ENCODE measurements at regions not wholly inside any gene's neighbourhood (a gene's known extent, or its start where the extent isn't known, plus 50 kb on each side); places are given as distances from the start of the nearest gene placed in this dataset.

DNA sequence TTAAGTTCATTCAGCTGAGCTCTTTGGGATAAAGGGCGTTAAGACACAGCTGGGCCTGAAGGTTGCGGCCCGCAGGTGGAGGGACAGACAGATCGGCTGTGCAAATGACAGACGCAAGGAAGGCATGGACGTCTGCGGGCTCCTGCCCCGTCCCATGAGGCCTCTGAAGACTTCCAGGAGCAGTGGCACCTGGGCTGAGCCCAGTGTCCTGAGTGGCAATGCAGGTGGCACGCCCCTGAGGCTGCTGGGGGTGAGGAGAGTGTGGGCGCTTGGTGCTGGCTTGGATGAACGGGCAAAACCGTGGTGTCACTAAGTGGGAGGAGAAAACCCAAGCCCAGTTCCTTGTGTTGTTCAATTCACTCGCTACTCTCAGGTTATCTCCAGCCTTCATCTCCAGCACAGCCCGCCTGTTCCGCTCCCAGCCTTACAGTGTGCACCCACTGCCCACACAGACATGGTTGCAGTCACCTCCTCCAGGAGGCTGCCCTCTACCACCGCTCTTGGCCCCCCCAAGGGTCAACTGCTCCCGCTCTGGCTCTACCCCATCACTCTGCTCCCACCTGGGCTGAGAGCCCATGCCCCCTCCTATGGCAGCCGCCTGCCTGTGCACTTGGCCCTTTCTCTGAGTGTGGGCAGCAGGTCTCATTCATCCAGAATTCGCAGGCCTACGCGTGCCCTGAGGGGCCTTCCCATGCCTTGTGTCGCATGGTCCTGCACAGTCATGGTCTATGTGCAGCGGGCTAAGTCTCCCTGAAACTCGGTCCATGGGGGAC, 50.3 kb downstream of the PTGR3 start:
- no peak for FAIRE-seq

DNA sequence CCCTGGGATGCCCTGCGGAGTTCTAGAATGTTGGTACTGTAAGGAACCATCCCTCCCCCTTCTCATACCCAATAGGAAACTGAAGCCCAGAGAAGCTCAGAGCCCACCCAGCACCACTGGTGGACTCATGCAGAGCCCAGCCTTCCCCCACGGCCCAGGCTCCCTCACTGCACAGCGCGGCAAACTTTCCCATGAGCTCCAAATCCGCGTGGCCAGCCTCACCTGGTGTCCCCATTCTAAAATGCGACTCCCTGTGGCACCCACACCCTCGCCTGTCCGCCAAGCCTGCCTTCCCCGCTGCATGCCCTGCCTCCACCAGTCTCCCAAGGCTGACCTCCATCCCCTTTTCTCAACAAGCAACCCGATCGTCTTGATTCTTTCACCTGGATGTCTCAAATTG, 51.1 kb downstream of the PTGR3 start:
- no peak for DNase-seq (ENCODE audit: insufficient read length, low spot score)
- FAIRE-seq = no peak

More for the DNA sequence above, 50.3 kb downstream of the PTGR3 start:
- DNase-seq (ENCODE audit: insufficient read length, low spot score) = no peak

DNA sequence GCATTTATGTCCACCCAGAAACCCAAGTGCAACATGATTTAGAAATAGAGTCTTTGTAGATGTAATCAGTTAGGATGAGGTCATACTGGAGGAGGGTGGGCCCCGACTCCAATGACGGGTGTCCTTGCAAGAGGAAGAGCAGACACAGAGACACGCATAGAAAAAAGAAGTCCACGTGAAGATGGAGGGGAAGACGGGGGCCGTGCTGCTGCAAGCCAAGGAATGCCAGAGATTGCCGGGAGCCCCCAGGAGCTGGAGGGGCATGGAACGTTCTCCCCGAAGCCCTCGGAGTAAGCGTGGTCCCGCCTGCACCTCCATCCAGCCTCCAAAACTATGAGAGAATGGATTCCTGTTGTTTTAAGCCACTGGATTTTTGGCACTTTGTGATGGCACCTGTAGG, 51.6 kb downstream of the PTGR3 start:
- FAIRE-seq (no peak), DNase-seq (ENCODE audit: insufficient read length, low spot score) (no peak)

DNA sequence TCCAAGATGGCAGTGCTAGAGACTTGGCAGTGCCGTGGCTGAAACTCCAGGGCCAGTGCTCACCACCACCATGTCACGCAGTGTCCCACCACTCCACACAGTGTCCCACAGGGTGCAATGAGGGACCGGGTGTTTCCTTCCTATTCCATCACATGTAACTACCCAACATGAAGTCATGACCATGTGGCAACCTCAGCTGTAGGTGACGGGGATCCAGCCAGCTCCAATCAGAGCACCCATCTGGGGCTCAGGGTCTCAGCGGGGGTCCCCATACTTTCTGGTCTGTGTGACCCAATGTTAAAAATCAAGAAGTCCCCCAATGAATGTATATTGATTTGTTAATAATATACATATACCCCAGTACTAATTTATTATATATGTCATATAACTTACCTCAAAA, 52.1 kb downstream of the PTGR3 start:
- FAIRE-seq (no peak), DNase-seq (ENCODE audit: insufficient read length, low spot score) (no peak)

DNA sequence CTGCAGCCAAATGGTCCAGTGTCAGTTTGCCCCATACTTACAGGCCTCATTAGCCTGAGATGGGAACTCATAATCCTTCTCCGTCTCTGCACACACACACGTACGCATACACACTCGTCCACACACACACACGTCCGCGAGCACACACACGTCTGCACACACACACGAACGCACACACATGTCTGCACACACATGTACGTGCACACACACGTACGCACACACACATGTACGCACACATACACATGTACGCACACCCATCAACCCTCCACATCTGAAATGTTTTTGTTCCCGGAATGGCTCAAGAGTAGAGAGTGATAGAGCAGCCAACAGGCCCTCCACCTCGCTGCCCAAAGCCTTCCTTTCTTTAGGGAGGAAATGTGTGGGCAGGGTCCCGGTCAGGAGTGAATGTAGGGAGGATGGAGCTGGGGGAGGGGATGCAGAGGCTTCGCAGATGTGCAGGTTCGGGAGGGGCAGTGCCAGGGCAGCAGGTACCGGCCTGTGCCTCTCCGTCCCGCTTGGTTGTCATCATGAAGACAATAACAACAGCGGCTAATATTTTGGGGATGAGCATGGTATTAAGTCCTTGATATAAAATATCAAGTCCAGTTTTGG, 52.7 kb downstream of the PTGR3 start:
- DNase-seq (ENCODE audit: insufficient read length, low spot score) = no peak
- no peak for FAIRE-seq

DNA sequence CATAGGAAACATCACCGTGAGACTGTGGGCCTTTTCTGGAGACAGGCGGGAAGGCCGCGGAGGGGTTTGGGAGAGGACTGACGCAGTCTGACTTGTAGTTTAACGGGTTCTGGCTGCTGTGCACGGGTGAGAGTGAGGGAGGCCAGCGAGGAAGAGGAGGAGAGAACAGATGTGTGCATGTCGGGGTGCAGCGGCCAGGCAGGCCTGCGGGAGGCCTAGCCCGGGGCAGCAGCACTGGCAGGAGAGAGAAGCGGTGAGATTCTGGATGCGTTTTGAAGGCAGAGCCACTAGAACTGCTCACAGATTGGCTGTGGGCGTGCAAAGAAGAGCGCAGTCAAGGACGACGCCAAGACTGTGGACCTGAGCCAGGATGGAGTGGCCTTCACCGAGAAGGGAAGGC, 53.9 kb downstream of the PTGR3 start:
- FAIRE-seq (no peak), DNase-seq (ENCODE audit: insufficient read length, low spot score) (no peak)

DNA sequence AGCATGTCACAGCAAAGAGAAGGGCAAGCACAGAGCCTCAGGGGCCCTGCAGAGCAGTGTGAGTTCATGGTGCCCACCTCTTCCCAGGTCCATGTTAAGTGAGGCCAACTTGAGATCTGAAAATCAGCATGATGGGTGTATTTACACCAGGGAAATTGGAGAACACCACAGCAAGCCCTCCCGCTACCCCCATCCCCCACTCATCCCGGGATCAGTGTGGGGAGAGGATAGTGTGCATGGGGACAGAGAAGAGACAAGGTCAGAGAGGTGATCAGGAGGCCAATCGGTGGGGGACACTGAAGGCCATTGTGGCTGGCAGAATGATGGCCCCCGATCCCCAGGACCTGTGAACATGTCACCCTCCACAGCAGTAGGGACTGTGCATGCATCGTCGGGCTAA, 54.7 kb downstream of the PTGR3 start:
- DNase-seq (ENCODE audit: insufficient read length, low spot score) (no peak), FAIRE-seq (no peak)

DNA sequence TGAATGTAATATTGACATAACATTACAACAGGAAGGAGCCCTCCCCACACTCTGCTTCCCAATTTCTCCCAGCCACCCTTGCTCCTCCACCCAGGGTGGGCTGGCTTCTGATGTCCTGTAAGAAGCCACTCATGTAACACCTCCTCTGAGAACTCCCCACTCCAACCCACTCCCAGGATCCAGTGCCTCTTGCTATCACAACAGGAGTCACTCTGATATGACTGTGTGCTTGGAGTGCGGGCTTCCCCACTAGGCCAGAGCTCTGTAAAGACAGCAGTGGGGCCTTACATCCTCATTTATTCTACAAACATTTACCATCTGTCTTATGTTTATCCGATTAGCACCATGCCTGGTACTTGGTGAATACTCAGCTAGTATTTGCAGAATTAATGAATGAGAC, 65.1 kb downstream of the PTGR3 start:
- FAIRE-seq = no peak
- DNase-seq (ENCODE audit: insufficient read length, low spot score) = no peak

DNA sequence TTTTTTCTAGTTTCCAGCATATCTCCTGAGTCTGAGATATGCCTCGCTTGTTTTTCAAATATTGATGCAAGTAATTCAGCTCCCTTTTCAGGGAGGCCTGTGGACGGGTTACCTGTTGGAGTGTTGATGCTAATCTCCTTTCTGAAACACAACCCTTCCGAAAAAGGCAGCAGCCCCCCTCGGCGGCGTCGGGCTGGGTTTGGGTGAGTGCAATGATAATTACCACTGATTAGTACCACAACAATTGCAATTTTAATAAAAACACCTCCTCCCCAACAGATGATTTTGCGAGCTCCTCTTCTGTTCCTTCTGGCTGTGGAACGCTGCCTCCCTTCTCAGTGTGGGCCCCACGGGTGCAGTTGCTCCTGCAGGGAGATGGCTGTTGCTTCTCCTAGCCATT, 66.3 kb downstream of the PTGR3 start:
- DNase-seq (ENCODE audit: insufficient read length, low spot score) (no peak), FAIRE-seq (no peak)

DNA sequence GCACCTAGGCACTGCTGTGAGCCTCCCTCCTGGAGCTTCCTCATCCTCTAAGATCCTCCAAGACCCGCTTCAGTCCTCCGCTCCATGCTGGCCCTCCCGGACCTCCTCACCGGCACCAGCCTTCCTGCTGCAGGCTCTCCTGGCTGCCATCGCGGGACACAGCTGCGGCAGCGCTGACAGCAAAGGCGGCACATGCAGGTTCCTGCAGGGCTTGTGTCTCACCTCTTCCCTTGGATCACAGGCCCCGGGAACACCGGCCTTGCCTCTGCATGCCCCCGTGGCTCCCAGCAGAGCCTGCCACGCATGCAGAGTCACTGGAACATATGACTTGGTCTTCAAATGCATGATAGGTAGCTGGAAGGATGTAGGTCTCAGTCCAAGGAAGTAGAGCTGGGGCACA, 67.2 kb downstream of the PTGR3 start:
- FAIRE-seq = no peak
- DNase-seq (ENCODE audit: insufficient read length, low spot score) = no peak

DNA sequence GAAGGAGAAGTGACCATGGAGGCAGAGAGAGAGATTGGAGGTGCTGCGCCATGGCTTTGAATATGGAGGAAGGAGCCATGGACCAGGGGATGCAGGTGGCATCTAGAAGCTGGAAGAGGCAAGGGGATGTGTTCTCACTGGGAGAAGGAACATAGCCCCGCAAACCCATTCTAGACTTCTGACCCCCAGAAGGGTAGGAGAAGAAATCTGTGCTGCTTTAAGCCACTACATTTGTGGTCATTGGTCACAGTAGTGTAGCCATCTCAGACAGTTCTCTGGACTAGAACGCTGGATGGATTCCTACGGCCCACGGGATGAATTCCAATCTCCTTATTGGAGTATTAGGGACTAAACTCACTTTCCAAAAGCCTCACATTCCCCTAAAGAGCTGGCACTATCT, 67.8 kb downstream of the PTGR3 start:
- DNase-seq (ENCODE audit: insufficient read length, low spot score) (no peak), FAIRE-seq (no peak)

DNA sequence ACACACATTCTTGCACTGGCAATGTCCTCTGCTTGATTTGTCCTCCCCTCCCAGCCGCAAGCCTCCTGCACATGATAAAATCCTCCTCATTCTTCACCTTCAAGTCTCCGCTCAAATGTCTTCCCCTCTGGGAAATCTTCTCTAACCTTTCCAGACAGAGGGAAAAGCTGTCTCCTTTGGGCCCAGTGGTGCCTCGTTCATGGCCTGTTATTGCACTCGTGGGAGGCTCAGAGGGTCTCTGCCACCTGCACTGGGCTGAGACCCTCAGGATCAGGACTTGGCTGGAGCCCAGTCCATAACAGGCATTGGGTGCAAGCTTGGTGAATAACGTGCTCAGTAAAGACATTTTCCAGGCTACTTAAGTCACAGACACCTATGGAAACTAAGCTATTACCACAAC, 68.6 kb downstream of the PTGR3 start:
- FAIRE-seq (no peak), DNase-seq (ENCODE audit: insufficient read length, low spot score) (no peak)

DNA sequence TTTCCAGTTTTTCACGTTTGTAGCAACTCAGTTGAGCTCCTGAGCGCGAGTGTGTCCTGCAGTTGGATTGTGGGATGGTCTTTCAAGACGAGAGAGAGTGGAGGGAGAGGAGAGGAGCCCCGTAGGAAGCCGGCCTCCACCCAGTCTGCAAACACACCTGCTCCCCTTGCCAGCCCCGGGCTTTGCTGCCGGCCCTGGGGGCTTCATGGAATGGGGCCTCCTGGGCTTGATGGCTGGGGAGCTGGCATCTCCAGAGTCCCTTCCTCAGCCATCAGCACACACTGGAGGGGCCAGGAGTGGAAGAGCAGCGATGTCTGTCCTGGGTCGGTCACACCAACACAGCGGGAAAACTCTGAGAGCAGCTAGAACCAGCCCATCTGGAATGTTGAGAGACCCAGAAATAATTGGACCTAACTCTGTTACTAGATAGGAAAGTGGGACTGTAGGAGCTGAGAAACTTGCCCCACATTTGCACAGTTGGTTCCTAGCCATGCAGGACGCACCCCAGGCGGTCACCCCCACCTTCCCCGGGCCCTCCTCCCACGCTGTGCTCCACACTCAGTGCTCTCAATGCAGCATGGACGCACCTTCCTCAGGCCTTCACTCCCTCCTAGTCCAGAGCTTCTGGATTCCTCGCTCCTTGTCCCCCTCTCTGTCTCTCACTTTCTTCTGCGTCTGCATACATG, 69.6 kb downstream of the PTGR3 start:
- FAIRE-seq (no peak), DNase-seq (ENCODE audit: insufficient read length, low spot score) (no peak)

DNA sequence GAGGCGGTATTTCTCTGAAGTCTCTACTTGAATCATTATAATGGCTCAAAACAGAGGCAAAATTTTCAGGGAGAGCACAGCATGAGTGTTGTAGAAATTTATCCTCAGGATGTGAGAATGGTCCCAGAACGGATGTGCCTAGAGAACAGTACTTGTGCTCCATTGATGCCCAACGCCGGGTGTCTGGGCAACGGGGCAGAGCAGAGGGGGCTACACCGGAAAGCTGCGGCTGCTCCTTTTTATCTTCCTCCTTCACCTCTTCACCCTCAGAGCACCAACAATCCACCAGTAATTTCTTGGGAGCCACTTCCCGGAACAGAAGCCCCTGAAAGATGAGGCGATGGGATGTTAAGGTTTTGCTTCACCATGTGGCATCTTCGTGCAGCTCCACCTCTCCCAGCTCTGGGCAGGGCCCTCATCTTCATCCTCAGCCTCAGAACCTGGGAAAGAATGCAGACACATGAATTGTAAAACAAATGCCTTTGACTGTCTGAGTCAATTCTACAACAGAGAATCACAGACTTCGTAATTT, 71.5 kb downstream of the PTGR3 start:
- FAIRE-seq (no peak), DNase-seq (ENCODE audit: insufficient read length, low spot score) (no peak)

DNA sequence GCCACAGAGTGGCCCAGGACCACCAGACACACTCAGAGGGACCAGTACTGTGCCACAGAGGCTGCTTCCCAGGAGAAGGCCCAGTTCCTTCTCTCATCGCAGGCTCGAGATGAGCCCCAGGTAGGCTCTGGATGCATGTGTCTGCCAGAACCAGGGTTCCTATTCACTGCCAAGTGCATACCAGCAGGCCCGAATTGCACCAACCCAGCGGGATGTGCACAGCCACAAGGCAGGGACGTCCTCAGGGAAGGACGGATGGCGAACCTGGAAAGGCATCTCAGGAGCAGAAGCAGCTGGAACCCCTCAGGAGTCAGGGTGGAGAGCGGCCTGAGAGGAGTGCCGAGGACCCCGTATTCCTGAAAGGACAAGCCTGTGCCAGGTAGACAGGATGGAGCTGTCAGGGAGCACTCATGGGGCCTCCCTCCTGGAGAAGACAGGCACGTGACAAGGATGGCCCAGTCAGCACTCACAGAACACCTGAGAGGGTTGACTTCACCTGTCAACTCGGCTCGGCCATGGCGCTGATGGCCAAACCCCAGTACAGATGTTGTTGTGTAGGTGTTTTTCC, 73.7 kb downstream of the PTGR3 start:
- FAIRE-seq = no peak
- no peak for DNase-seq (ENCODE audit: insufficient read length, low spot score)

DNA sequence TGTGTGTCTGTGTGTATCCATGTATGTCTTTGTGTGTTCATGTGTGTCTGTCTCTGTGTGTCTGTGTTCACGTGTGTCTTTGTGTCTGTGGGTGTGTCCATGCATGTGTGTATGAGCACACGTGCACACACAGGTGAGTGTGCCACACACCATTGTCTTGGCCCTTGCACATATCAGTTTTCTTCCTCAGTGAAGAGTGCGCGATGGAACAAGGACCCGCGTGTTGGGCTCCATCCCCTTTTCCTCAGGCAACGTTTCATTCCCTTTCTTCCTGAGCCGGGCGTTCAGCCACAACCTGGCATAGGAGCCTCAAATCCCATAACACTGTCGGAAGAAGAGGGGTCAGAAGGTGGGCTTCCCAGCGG, 74.3 kb downstream of the PTGR3 start:
- no peak for DNase-seq (ENCODE audit: insufficient read length, low spot score)
- FAIRE-seq = no peak

DNA sequence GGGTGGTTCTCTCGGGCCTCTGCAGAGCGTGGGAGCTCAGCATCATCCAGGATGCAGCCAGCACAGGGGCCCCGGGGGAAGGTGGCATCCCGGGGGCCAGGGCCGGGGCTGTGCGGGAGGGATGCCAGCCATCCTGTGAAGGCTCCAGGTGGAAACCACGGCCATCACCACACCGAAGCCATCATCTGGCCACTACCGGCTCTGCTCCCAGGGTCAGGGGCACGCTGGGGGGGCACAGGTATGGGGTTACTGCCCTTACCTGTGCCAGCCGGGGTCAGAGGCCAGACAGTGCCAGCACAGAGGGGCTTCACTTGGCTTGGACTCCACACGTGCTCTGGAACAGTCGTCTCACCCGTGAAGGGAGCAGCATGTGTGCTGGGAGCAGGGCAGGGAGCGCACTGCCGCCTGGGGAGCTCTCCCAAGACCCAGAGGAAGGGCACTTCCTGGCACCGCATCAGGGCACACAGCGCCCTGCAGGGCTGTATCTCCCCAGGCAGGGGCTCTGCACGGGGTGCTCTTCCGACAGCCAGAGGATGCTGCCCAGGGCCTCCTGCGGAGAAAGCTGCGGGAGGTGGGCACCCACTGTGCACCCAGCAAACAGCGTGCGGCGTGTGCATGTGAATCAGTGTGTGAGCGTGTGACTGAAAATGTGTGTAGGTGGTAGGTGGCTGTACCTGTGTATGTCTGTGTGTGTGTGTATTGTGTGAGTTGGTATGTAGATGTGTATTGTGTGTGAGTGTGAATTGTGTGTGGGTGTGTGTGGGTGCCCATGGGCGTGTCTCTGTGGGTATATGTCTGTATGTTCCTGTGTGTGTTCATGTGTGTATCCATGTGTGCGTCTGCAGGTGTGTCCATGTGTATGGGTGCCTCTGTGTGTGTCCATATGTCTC, 75.0 kb downstream of the PTGR3 start:
- no peak for FAIRE-seq
- no peak for DNase-seq (ENCODE audit: insufficient read length, low spot score)

DNA sequence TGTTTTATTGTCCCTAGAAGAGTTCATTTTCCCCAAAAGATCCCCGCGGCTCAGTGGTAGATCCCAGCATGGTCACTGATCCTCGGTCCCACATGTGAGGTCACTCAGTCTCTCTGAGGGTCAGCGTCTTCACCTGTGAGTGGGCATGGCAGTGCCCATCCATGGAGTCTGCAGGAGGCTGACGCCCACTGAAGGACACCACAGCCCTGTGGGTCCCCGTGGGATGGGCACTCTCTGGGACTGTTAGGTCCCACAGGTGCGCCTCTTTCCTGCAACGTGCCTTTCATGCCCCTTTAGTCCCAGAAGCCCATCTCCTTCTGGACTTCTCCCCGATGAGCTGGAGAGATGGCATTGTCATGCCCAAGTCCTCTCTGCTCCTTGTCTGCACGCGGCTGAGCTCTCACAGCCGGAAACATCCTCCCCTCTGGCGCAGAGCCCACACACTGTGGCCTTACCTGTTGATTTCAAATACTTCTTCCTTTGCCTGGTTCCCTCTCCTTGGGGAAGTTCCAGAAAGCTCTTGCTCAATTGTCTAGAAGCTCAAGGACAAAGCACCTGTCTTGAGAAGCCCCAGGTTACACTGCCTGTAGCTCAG, 75.9 kb downstream of the PTGR3 start:
- FAIRE-seq = no peak
- no peak for DNase-seq (ENCODE audit: insufficient read length, low spot score)

DNA sequence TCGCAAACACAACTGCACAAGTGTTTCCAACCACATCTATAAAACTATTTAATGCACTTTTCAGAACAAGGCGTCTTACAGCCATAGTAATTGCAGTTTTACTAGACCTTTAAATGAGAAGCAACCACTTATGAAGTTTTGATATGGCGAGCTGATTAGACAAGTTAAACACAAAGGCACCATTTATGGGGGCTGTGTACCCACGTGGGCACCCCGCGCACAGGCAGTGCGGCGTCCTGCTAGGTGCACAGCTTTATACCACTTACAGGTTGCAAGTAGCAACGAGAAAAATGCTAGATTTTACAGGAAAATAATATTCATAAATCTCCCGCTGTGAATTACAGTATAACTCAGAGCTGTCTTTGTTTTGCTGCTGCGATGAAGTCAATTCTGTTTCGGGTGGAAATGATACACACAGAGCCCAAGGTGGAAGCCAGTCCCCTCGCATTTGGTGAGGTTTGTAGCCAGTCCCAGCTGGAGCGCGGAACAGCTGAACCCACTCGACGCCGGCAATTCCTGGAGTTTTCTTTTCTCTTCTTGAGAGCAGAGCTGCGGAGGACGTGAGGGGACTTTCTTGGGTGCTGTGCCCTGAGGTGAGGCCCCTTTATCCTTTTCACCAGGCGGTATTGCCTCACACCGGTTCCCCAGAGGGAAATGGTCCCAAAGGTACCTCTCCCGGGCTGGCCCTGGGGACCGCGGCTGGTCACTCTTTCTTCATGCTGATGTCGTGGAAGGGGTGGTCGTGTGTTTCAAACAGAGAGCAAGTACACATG, 76.7 kb downstream of the PTGR3 start:
- DNase-seq (ENCODE audit: insufficient read length, low spot score) (no peak), FAIRE-seq (no peak)

Data from GM19239 (cell line).